Keratinocyte (primary cell): ENCODE measurements at regions not wholly inside any gene's neighbourhood (a gene's known extent, or its start where the extent isn't known, plus 50 kb on each side); places are given as distances from the start of the nearest gene placed in this dataset.

Experiments used
- EZH2 ChIP-seq: IDR thresholded peaks from one replicate; pipeline ENCODE4 v1.6.1; 2012; ENCODE audit warnings: inconsistent platforms, mild to moderate bottlenecking, low read length, moderate library complexity
- TF ChIP-seq, protein P1 (sequence below), 3 experiments: IDR thresholded peaks in 1 of 3; conservative IDR thresholded peaks in 1 of 3; optimal IDR thresholded peaks in 1 of 3; 2 replicates in 2 of 3; 3 replicates in 1 of 3; pipeline versions ENCODE3 to v1.5.1; 2011; ENCODE audit warnings: low read length in 3 of 3, mild to moderate bottlenecking in 3 of 3, moderate library complexity in 2 of 3, control low read depth in 1 of 3, inconsistent platforms in 1 of 3; ENCODE audit not compliant: insufficient read depth in 2 of 3; ENCODE audit errors: extremely low read depth in 1 of 3

DNA sequence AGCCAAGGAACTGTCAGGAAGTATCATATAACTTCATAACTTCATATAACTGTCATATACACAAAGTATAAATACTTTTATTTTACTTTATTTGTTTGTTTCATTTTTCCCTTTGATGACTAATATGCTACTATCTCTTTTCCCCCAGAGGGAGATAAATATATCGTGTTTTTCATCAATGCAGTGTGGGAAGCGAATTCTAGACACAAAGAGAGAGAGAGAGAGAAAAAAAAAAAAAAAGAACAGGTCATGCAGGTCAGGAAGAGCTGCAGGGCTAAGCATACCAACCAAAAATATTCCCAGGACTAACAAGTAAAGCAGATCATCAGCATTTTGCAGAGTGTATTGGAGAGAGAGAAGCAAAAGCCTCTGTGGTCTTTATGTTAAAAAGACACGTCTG, 1849.2 kb downstream of the STIM2 start:
- TF ChIP-seq, protein P1, sequence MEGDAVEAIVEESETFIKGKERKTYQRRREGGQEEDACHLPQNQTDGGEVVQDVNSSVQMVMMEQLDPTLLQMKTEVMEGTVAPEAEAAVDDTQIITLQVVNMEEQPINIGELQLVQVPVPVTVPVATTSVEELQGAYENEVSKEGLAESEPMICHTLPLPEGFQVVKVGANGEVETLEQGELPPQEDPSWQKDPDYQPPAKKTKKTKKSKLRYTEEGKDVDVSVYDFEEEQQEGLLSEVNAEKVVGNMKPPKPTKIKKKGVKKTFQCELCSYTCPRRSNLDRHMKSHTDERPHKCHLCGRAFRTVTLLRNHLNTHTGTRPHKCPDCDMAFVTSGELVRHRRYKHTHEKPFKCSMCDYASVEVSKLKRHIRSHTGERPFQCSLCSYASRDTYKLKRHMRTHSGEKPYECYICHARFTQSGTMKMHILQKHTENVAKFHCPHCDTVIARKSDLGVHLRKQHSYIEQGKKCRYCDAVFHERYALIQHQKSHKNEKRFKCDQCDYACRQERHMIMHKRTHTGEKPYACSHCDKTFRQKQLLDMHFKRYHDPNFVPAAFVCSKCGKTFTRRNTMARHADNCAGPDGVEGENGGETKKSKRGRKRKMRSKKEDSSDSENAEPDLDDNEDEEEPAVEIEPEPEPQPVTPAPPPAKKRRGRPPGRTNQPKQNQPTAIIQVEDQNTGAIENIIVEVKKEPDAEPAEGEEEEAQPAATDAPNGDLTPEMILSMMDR (optimal IDR thresholded peaks at IDR 0.05 in 1 of 3, IDR thresholded peaks at IDR 0.05 in 1 of 3, conservative IDR thresholded peaks at IDR 0.05 in 1 of 3; ENCODE audit: extremely low read depth in 1 of 3, insufficient read depth in 2 of 3, low read length in 3 of 3), result no peak
- no peak for TF ChIP-seq EZH2
